Jurkat, Clone E6-1 (cell line): ENCODE measurements at regions not wholly inside any gene's neighbourhood (a gene's known extent, or its start where the extent isn't known, plus 50 kb on each side); places are given as distances from the start of the nearest gene placed in this dataset.

ENCODE experiments used
- DNase-seq: peaks from one replicate; pipeline ENCODE4 v3.0.0-alpha.2; 2011; ENCODE audit warnings: low read depth, low spot score
- H3K4me3 ChIP-seq: 2 replicates; pipeline ENCODE4 v1.5.1; 2011; ENCODE audit warnings: mild to moderate bottlenecking, low read length, control low read depth, moderate library complexity

DNA sequence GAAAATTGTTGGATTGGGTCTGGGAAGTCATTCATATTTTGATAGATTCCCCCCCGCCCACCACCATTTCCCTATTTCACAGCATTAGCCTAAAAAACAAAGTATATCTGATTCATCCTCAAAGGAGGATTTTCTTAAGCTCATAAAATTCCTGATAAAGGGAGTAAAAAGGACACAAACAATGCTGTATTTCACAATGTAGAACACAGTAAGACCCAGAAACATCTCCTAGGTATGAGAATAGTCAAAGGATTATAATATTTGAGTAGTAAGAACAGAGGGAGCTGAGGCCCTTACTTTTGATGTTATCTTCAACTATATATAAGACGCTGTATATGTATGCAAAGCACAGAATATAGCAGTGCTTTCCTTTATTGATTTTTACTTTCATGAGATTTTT is 225.3 kb downstream of the TGFB2 start:
- H3K4me3 ChIP-seq: no peak overlapping the region
- DNase-seq: no peak

- H3K4me3 ChIP-seq: no peak overlapping the region
- DNase-seq: no peak
Measured at GRCh38 chr1:218571491-218571890, 226.4 kb downstream of the TGFB2 start.

DNA sequence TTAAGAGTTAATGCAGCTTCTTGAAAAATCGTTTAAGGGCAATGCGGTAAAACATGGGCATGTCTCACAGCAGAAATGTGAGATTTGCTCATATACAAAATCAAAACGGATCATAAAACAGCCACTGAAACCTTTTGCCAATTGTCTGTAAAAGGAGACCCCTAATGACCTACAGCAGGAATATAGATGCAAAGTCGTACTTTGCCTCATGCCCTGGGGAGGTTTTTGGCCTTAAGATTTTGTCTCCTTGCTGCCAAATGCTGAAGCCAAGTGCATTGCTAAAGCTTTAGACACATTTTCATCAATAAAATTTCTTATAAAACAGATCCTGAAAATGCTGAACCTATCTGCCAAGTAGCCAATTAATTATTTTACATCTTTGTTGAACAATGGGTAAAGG is 226.9 kb downstream of the TGFB2 start:
- no peak overlapping the region for H3K4me3 ChIP-seq
- no peak for DNase-seq

DNA sequence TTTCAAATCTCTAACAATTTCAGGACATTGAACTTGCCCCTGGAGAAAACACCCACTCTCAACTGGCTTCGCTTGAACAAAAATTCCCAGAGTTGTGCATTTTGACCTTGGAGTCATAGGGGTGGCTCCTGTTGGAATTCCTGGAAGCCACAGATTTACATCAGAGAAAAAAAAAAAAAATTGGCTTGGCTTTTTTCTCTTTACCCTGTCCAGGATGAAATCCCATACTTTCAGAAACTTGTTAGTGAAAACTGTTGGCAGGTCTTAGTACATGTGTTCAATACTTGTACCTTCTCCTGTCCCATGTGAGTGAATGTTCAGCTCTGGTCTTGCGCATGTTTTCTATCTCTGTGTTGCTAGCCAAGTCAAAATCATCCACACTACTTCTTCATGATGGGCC is 228.8 kb downstream of the TGFB2 start:
- DNase-seq: no peak
- no peak overlapping the region for H3K4me3 ChIP-seq

GRCh38 chr1:218575079-218575478 is 229.9 kb downstream of the TGFB2 start:
- no peak for DNase-seq

GRCh38 chr1:218575856-218576255 is 230.7 kb downstream of the TGFB2 start:
- no peak for DNase-seq
- H3K4me3 ChIP-seq: no peak overlapping the region

More at GRCh38 chr1:218575079-218575478, 229.9 kb downstream of the TGFB2 start:
- H3K4me3 ChIP-seq: no peak overlapping the region

DNA sequence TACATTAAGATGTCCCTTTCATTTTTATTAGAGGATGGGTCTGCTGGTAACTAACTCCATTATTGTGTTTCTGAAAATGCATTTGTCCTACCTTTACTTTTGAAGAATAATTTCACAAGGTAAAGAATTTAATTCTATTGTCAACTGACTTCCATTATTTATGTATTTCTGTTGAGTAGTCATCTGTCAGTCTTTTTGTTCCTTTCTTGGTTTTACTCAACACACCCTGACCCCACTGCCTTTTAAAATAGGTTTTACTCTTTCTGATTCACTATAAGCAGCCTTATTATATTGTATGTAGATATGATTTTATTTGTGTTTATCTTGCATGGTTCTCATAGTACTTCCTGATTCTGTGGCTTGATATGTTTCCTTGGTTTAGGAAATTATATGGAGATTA is 237.5 kb downstream of the TGFB2 start:
- no peak for DNase-seq
- H3K4me3 ChIP-seq: no peak overlapping the region

DNA sequence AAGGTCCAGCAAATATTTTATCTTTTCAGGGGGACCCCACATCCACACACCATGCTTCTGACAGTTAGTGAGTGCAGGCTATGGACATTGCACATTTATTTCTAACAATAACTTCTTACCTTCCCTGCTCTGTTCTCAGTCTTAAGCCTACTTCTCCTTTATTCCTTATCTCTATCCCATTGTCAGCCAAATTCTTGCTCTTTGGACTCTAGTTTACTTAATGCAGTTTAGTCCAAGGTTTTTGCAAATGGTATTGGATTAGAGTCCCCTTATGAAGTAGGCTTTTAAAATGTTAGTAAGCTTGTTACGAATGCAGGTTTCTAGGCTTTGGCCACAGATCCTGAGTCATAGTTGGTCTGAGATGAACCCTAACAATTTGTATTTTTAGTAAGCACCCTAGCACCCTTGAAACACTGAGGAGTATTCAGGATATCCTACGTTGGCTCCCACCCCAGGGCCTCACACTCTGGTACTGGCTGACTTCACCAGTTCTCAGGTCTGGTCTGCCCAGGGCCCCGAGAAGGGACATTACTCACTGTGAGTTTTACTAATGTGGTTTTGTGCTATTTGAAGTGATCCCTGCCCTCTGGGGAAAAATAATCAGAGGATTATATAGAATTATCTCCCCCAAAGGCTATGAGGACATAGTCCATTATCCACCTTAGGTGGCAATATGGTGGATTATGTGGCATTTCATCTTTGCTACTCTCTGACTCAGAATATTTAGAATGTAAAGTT is 239.5 kb downstream of the TGFB2 start:
- no peak for DNase-seq
- H3K4me3 ChIP-seq: no peak overlapping the region

DNA sequence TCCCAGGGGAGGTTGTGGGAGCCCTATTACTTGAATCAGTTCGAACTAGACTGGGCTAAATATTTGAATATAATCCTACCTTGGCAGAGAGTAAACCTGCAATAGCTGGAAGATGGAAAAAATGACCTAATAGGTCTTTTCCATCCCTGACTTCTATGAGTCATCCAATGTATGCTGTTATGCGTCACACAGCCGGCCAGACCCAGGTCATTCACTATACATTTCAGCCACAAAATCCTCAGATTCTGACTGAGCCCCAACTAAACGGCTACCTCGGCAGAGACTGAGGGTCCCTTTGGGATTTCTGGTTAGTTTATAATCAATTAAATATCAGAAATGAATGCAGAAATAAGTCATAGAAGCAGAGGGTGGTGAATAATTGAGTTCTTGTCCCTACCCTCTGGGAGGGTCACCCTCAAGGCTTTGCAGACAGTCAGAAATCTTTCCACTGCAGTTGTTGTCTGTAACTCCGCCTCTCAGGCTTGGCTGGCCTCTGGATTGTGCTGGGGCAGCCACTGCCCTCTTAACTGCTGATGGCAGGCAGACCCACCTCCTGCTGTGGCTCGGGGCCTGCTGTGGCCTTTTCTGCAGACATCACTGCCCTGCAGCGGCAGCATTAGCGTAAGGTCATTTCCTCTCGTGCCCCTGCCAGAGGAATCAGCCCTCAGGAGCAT is 240.5 kb downstream of the TGFB2 start:
- H3K4me3 ChIP-seq: no peak overlapping the region
- DNase-seq: no peak

- no peak for DNase-seq
- no peak overlapping the region for H3K4me3 ChIP-seq
Measured at GRCh38 chr1:218587900-218588299, 242.8 kb downstream of the TGFB2 start.

- DNase-seq: no peak
- no peak overlapping the region for H3K4me3 ChIP-seq
Measured at GRCh38 chr1:218588540-218589172, 243.5 kb downstream of the TGFB2 start.

DNA sequence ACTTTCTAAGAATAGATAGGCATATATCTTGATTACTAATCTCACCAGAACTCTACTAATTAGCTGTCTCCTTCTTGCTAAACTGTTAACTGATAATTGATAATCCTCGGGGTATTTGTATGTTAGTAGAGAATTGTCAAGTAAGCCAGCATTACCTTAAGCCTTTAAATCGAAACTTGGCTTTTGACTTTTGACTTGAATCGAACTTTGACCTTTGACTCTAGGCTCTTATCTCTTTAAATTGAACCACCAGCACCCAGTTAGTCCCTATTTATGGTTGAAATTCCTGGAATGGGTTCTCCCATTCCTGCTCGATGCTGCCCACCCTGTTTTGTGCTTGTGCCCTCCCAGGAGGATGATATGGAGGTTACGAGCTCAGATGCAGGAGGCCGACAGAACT is 244.4 kb downstream of the TGFB2 start:
- DNase-seq: no peak

DNA sequence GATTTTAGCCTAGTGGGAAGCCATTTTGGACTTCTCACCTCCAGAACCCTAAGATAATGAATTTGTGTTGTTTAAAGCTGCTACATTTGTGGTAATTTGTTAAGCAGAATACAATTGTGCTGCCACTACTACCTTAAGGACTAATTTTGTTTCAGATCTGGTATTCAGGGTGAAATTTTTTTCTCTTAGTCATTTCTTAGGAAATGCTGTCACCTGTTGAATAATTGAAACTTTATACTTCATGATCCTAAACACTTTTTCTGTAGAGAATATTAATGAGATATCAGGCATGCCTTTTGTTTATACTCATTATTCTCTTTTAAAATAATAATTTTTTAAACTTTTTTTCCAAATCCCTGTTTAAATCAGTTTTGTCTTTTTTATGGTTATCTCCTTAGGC is 246.8 kb downstream of the TGFB2 start:
- H3K4me3 ChIP-seq: no peak overlapping the region
- no peak for DNase-seq

More for the DNA sequence above, 244.4 kb downstream of the TGFB2 start:
- H3K4me3 ChIP-seq: no peak overlapping the region

GRCh38 chr1:218592688-218593087 is 247.6 kb downstream of the TGFB2 start:
- H3K4me3 ChIP-seq: no peak overlapping the region
- no peak for DNase-seq

DNA sequence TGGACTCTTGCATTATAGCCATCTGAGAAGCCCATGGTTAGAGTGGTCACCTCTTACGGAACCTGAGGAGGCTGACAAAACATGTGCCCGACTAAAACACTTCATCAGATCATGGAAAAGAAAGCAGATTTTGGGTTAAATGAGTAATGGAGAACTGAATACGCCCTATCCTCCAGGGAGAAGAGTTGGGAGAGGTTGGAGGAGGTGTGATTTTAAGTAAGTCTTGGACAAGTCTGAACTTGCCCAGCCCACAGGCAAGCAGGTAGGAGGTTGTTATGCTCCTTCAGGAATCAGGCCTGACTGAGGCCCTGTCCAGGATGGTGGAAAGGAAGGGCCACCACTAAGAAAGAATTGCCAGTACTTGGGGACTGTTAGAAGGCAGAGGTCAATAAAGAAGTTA is 255.8 kb downstream of the TGFB2 start:
- H3K4me3 ChIP-seq: no peak overlapping the region
- no peak for DNase-seq

DNA sequence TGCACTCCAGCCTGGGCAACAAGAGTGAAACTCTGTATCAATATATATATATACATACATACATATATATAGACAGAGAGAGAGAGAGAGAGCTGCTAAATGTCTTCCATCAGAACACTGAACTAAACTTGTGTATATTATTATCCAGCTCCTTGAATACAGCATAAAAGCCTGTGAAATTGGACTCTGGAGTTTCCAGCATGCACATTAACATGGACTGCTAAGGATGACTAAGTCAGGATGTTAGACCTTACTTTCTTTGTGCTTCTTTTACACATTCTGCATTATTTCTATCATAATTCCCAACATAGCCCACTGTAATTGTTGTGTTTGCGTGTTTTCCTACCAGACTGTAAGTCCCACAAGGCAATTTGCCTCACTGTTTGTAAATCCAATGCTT is 259.1 kb downstream of the TGFB2 start:
- H3K4me3 ChIP-seq: no peak overlapping the region
- no peak for DNase-seq

DNA sequence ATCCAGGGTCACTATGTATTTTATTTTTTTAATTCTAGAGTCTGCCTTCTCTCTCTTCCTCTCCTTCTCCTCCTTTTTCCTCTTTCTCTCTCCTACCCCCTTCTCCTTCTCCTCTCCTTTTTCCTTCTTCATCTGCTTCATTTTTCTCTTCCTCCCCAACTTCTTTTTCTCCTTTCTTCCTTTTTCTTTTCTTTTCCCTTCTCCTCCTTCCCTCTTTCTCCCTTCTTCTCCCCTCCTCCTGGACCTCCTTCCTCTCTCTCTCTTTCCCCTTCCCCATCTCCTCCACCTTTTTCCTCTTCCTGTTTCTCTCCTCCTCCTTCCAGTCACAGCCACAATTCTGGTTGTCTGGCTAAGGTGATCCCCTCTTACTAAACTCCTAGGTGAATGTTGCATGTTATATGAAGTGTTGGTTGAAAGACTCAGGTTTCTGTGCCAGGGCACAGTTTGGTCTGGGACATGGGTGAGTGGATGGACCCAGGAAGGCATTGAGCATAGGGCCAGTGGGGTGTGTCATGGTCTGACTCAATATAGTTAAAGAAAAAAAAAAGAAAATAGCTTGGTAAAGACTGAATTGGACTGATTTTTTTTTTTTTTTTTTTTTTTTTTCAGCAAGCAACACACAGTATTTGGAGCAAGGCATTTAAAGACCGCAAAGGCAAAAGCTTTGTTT is 266.9 kb downstream of the TGFB2 start:
- DNase-seq: no peak
- no peak overlapping the region for H3K4me3 ChIP-seq

DNA sequence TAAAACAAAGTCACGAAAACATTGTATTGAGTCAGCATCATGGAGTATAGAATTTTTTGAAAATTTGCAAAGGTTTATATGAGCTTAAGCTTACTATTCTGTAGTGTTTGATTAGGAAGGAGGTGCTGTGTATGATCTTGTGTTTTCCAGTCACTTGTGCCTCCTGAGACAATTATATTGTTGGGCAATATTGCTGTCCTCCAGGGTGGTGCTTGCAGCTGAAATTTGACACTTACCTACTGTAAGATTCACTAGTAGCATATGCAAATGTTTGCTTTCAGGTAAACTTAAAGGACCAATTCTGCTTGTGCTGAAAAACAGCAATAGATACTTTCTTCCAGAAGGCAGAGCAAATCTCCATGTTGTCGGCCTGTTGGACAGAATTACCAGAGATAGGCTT is 268.0 kb downstream of the TGFB2 start:
- H3K4me3 ChIP-seq: no peak overlapping the region
- DNase-seq: no peak

- H3K4me3 ChIP-seq: no peak overlapping the region
- DNase-seq: no peak
Measured at GRCh38 chr1:218614031-218614430, 268.9 kb downstream of the TGFB2 start.

- no peak overlapping the region for H3K4me3 ChIP-seq
- DNase-seq: no peak
Measured at GRCh38 chr1:218616681-218617080, 271.5 kb downstream of the TGFB2 start.
